GM20000 (cell line): ENCODE measurements at regions not wholly inside any gene's neighbourhood (a gene's known extent, or its start where the extent isn't known, plus 50 kb on each side); places are given as distances from the start of the nearest gene placed in this dataset.
"Not testable (repeated sequence)": the region's sequence is repeated elsewhere in the genome, so short reads cannot be mapped to it uniquely, and the experiment has no call there.

Source experiments
- DNase-seq: peaks from one replicate; pipeline ENCODE4 v3.0.0; 2012; ENCODE audit warnings: low spot score
- CTCF ChIP-seq: IDR thresholded peaks from 2 replicates; pipeline ENCODE4 v1.5.1; 2012; ENCODE audit warnings: mild to moderate bottlenecking, control low read depth; ENCODE audit errors: extremely low read depth, missing control alignments

GRCh38 chr2:126107883-126108282, 548.1 kb upstream of the GYPC start:
- DNase-seq = no peak
- TF ChIP-seq CTCF = no peak

- DNase-seq = no peak
Observed at GRCh38 chr2:126115975-126116374, 540.0 kb upstream of the GYPC start.

GRCh38 chr2:126117886-126118285, 538.1 kb upstream of the GYPC start:
- TF ChIP-seq CTCF = no peak

More at GRCh38 chr2:126115975-126116374, 540.0 kb upstream of the GYPC start:
- TF ChIP-seq CTCF = no peak

GRCh38 chr2:126145752-126146151, 510.2 kb upstream of the GYPC start:
- DNase-seq = no peak
- TF ChIP-seq CTCF = no peak

More at GRCh38 chr2:126117886-126118285, 538.1 kb upstream of the GYPC start:
- no peak for DNase-seq

GRCh38 chr2:126154256-126154785, 501.6 kb upstream of the GYPC start:
- DNase-seq = no peak
- no peak for TF ChIP-seq CTCF

GRCh38 chr2:126160950-126161349, 495.0 kb upstream of the GYPC start:
- not testable (repeated sequence) for DNase-seq

- TF ChIP-seq CTCF = no peak
- DNase-seq = no peak
Observed at GRCh38 chr2:126172631-126173184, 483.2 kb upstream of the GYPC start.

GRCh38 chr2:126175222-126175621, 480.7 kb upstream of the GYPC start:
- no peak for TF ChIP-seq CTCF
- DNase-seq = no peak
